ENCODE measurements at regions not wholly inside any gene's neighbourhood (a gene's known extent, or its start where the extent isn't known, plus 50 kb on each side); places are given as distances from the start of the nearest gene placed in this dataset.

- H2AFZ ChIP-seq (ENCODE audit: low read depth, low read length): no peak overlapping the region
- TF ChIP-seq, protein P1, sequence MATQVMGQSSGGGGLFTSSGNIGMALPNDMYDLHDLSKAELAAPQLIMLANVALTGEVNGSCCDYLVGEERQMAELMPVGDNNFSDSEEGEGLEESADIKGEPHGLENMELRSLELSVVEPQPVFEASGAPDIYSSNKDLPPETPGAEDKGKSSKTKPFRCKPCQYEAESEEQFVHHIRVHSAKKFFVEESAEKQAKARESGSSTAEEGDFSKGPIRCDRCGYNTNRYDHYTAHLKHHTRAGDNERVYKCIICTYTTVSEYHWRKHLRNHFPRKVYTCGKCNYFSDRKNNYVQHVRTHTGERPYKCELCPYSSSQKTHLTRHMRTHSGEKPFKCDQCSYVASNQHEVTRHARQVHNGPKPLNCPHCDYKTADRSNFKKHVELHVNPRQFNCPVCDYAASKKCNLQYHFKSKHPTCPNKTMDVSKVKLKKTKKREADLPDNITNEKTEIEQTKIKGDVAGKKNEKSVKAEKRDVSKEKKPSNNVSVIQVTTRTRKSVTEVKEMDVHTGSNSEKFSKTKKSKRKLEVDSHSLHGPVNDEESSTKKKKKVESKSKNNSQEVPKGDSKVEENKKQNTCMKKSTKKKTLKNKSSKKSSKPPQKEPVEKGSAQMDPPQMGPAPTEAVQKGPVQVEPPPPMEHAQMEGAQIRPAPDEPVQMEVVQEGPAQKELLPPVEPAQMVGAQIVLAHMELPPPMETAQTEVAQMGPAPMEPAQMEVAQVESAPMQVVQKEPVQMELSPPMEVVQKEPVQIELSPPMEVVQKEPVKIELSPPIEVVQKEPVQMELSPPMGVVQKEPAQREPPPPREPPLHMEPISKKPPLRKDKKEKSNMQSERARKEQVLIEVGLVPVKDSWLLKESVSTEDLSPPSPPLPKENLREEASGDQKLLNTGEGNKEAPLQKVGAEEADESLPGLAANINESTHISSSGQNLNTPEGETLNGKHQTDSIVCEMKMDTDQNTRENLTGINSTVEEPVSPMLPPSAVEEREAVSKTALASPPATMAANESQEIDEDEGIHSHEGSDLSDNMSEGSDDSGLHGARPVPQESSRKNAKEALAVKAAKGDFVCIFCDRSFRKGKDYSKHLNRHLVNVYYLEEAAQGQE (IDR thresholded peaks at IDR 0.05; ENCODE audit: borderline replicate concordance): no peak
- TF ChIP-seq, protein P2, sequence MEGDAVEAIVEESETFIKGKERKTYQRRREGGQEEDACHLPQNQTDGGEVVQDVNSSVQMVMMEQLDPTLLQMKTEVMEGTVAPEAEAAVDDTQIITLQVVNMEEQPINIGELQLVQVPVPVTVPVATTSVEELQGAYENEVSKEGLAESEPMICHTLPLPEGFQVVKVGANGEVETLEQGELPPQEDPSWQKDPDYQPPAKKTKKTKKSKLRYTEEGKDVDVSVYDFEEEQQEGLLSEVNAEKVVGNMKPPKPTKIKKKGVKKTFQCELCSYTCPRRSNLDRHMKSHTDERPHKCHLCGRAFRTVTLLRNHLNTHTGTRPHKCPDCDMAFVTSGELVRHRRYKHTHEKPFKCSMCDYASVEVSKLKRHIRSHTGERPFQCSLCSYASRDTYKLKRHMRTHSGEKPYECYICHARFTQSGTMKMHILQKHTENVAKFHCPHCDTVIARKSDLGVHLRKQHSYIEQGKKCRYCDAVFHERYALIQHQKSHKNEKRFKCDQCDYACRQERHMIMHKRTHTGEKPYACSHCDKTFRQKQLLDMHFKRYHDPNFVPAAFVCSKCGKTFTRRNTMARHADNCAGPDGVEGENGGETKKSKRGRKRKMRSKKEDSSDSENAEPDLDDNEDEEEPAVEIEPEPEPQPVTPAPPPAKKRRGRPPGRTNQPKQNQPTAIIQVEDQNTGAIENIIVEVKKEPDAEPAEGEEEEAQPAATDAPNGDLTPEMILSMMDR (IDR thresholded peaks at IDR 0.05; ENCODE audit: poor library complexity, severe bottlenecking): no peak
- TF ChIP-seq MXI1 (conservative IDR thresholded peaks at IDR 0.05; ENCODE audit: poor library complexity, severe bottlenecking) (no peak), EP300 (conservative IDR thresholded peaks at IDR 0.05; ENCODE audit: poor library complexity, severe bottlenecking) (no peak), EZH2 (IDR thresholded peaks at IDR 0.05; ENCODE audit: borderline replicate concordance, insufficient read depth, low read length, poor library complexity, severe bottlenecking) (no peak), SMC3 (conservative IDR thresholded peaks at IDR 0.05; ENCODE audit: poor library complexity) (no peak), TAF1 (IDR thresholded peaks at IDR 0.05; ENCODE audit: low read depth) (no peak), RAD21 (conservative IDR thresholded peaks at IDR 0.05) (no peak), POLR2AphosphoS5 (IDR thresholded peaks at IDR 0.05) (no peak)
- H3K9ac ChIP-seq (ENCODE audit: low read length): no peak overlapping the region
- H3K27ac ChIP-seq (ENCODE audit: low read length): no peak overlapping the region
- H3K4me2 ChIP-seq (ENCODE audit: low read length): no peak overlapping the region
- no peaks in the 10 kb centered on the region for H3K27me3 ChIP-seq (ENCODE audit: insufficient read depth, low read depth, low read length)
- H3K9me3 ChIP-seq (ENCODE audit: low read length): no peaks in the 10 kb centered on the region
- H3K36me3 ChIP-seq (ENCODE audit: insufficient read depth, low read length): no peaks in the 10 kb centered on the region
- H3K9me2 ChIP-seq (ENCODE audit: insufficient read depth, low read length): no peaks in the 10 kb centered on the region
- no peaks in the 10 kb centered on the region for H4K20me1 ChIP-seq (ENCODE audit: insufficient read depth)
- H3K79me2 ChIP-seq (replicated peaks; ENCODE audit: insufficient read depth, low read length): no peaks in the 10 kb centered on the region
- no peaks in the 10 kb centered on the region for H3F3A ChIP-seq (ENCODE audit: insufficient read depth, low read length, poor library complexity, severe bottlenecking)
- no peak overlapping the region for H3K4me3 ChIP-seq (ENCODE audit: low read length)
Observed at GRCh38 chr5:111952555-111952954, 195.6 kb upstream of the NREP start.

DNA sequence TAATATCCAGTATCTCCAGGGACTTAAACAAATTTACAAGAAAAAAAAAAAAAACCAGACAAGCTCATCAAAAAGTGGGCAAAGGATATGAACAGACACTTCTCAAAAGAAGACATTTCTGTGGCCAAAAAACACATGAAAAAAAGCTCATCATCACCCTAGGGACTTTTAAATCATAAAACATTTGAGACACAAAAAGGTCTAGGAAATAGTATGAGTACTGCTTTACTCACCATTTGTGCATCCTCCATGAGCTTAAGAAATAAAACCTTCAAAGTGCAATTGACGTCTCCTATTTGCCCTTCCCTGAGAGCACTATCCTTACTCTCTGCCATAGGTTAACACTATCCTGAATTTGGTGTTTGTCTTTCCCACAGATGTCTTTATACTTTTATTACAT lies 193.7 kb upstream of the NREP start:
- Histone ChIP-seq H3K79me2 (replicated peaks; ENCODE audit: insufficient read depth, low read length) (no peaks in the 10 kb centered on the region), H3K9me2 (ENCODE audit: insufficient read depth, low read length) (no peaks in the 10 kb centered on the region), H4K20me1 (ENCODE audit: insufficient read depth) (no peaks in the 10 kb centered on the region), H3K4me3 (ENCODE audit: low read length) (no peak overlapping the region), H3K4me2 (ENCODE audit: low read length) (no peak overlapping the region), H3K36me3 (ENCODE audit: insufficient read depth, low read length) (no peaks in the 10 kb centered on the region), H3F3A (ENCODE audit: insufficient read depth, low read length, poor library complexity, severe bottlenecking) (no peaks in the 10 kb centered on the region), H3K27ac (ENCODE audit: low read length) (no peak overlapping the region), H3K9ac (ENCODE audit: low read length) (no peak overlapping the region), H2AFZ (ENCODE audit: low read depth, low read length) (no peak overlapping the region), H3K9me3 (ENCODE audit: low read length) (no peaks in the 10 kb centered on the region), H3K27me3 (ENCODE audit: insufficient read depth, low read depth, low read length) (no peaks in the 10 kb centered on the region)
- TF ChIP-seq, protein P1 (IDR thresholded peaks at IDR 0.05; ENCODE audit: borderline replicate concordance): no peak
- TF ChIP-seq TAF1 (IDR thresholded peaks at IDR 0.05; ENCODE audit: low read depth) (no peak), EZH2 (IDR thresholded peaks at IDR 0.05; ENCODE audit: borderline replicate concordance, insufficient read depth, low read length, poor library complexity, severe bottlenecking) (no peak), MXI1 (conservative IDR thresholded peaks at IDR 0.05; ENCODE audit: poor library complexity, severe bottlenecking) (no peak), POLR2AphosphoS5 (IDR thresholded peaks at IDR 0.05) (no peak), RAD21 (conservative IDR thresholded peaks at IDR 0.05) (no peak), EP300 (conservative IDR thresholded peaks at IDR 0.05; ENCODE audit: poor library complexity, severe bottlenecking) (no peak), SMC3 (conservative IDR thresholded peaks at IDR 0.05; ENCODE audit: poor library complexity) (no peak)
- TF ChIP-seq, protein P2 (IDR thresholded peaks at IDR 0.05; ENCODE audit: poor library complexity, severe bottlenecking): no peak

Data from neural cell (in vitro differentiated cells).